Fibroblast of the conjunctiva (primary cell): ENCODE measurements at regions not wholly inside any gene's neighbourhood (a gene's known extent, or its start where the extent isn't known, plus 50 kb on each side); places are given as distances from the start of the nearest gene placed in this dataset.

Source experiments
- DNase-seq: peaks from one replicate; pipeline ENCODE4 v3.0.0-alpha.2; 2010; ENCODE audit warnings: low read depth

DNA sequence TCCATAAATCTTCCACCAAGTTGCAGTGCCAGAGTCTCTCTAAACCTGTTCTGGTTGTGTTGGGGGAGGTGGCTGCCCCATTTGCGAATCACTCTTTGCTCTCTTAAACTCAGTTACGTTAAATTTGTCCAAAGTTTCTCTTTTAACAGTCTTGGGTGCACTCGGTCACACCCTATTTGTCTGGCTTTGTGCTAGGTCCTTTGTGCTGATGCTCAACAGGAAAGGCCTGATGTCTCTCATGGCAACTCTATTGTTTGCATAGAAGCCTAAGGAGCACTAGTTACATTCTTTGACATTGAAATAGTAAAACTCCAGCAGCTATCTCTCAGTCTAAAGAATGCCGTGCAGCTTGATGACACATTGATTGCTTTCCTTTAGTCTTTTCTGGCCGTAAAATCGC is 105.1 kb downstream of the TRMT11 start:
- DNase-seq, result no peak

DNA sequence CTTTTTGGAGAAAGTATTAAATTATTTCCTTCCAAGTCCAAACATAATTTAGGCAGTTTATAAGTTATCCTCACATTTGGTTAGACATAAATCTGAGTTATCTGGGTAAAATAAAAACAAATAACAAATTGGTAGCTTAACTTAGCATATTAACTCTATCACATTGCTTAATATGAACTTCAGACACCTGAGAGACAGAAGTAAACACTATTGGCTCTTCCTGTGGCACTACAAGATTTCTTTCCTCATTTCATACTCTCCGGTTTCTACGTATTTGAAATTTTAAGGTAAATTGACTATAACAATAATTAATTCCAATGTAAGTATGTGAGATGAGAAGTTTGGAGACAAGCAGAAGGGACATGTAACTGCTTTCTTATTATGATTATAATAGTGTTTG is 106.8 kb downstream of the TRMT11 start:
- no peak for DNase-seq

DNA sequence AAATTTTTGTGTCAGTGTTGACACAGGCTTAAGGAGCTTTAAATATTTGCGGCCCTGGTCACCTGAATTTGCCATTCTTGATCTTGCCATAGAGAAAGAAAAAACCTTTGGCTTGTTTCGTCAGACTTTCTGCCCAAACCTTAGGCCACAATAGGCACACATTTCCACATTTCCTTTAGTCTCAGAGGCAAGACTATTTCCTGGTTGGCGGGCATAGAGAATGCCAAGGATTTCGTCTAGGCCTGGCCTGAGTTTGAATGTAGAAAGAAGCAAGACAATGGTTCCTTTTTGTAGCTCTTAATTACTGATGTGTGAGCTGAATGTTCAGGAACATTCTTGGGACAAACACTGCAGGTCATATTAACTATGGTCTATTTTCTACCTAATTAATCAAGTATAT is 108.1 kb downstream of the TRMT11 start:
- DNase-seq, result no peak

DNA sequence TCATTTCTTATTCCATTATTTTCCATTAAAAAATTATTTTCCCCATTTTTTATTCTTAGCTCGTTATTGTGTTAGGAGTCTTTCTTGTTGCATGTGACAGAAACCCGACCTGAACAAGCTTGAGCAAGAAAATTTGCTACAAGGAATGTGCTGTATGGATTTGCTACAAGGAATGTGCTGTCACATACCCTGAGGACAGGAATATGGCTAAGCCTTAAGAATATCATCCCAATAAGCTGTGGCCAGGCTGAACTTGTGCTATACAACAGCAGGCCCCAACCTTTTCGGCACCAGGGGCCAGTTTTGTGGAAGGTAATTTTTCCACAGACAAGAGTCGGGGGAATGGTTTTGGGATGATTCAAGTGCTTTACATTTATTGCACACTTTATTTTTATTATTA is 114.0 kb downstream of the TRMT11 start:
- DNase-seq, result no peak

DNA sequence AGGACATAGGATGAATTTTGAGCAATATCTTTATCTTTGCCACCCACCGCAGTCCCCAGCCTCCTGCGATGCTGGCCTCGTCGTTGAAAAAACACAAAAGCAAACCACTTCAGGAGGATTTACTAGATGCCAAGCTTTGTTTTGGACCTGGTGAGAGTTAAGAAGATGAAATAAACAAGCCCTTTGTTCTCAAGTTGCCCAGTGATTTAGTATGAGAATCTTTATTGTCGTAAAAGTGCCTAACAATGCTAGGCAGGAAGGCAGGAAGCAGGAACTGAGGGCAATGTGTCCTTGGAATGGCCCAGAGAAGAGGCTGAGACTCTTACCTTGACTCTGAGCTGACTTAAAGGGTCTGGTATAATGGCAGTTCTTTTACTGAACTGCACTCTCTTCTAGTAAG is 116.0 kb downstream of the TRMT11 start:
- no peak for DNase-seq

DNA sequence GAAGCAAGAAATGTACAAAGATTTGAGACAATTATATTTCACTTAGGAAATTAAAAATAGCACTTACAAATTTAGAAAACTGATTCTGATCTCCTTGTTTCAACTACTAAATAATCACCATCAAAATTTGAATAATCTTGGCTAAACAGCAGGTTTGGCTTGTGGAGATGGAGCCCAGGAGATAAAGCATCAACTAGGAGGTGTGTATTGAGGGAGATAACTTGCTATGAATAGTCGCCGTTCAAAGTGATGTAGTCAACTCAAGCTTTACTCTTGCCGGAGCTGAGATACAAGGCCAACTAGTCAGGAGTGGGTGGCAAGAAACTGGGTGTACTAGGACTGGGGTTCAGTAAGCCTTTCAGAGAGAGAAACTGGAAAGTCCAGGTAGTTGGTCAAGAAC is 117.7 kb downstream of the TRMT11 start:
- DNase-seq, result no peak

DNA sequence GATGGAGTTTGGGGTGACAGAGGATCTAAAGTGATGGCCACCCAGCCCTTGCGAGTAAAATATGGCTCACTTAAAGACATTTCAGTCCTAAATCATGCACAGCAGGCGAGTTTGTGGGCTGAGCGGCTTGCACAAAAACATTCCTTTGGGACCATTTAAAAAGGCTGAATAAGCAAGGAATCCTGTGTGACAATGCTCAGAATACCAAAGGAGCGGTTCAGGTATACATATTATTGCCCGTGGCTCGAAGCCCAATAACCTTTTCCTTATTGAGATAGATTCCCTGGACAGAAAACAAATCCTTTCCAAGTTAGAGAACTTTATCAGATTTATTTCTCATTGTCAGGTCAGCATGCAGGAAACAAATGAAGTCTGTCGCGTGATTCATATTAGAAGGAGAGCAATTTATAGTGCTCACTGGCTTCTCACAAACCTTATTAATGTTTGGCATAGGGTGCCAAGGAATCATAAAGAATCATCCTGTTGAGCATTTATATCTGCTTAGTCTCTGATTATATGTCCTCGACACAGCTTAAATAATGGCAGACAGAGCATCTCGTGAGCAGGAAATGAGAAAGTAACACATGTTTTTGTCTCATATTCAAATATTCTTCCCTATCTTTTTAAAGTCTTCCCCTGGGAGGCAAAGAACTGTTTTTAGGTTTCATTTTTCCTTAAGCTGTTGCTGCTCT is 121.3 kb downstream of the TRMT11 start:
- DNase-seq, result no peak

DNA sequence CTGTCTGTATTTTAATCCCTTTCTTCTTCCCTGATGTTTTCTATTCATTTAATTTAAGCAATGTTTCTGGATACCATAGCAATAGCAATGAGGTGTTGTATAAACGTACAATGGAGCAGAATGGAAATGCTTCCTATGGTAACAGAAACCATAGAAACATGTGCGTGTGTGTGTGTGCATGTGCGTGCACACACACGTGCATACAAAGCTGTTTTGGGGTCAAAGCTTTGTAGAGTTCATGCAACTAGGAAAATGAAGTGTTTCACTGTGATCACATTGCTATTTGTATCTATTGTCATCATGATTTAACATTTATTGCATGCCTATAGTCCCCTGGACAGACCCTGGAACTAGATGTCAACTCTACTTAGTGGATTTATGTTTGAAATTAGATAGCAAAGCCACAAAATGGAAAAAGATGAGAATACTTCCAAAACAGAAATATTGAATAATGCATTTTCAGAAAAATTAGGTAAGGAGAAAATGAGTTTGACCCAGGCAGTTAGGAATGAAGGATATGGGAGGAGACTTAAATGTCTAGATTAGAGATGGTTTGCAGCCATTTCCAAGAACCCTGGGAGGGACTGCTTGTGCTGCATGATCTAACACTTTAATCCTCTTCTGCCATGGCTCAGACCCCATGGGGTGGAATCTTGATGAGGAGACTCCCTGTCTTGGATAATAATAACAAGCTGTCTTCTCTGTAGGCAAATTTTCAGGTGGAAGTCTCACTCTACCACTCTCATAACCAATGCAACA is 124.4 kb downstream of the TRMT11 start:
- DNase-seq, result no peak

DNA sequence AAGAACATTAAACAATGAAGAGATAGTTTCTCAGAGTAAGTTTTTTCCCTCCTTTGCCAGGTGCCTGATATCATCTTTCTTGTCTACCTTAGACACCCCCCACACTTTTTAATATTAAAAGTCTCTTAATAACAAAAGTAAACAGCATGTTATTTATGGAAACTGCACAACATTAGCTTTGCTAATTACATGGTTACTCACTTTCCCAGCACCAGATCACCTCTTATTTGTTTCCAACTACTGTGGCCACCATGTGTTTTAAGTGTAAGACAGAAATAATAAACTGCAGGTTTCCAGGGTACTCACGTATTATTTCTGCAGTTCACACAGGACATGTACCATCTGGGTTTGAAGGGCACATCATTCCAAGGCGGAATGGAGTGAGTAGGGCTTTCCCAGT is 125.0 kb downstream of the TRMT11 start:
- DNase-seq, result no peak

DNA sequence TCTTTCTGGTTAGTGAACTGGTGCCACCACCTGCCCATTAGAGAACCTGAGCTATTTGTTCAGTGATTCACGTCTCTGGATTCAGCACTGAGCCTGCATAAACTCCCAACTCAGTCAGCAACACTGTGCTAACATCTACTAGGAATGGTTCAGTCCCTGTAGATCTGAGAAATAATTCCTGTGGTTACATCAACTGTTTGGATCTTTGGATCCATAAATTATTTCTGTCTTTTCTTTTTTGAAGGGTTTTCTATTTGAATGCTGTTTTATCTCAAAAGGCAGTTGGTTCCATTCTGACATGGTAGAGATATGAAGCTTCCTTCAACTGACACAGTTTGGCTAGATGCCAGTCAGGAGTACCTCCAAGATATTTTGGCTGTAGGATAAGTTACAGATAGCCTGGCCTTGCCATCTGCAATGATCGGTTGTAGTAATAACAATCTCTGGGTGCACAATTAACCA is 125.9 kb downstream of the TRMT11 start:
- DNase-seq, result no peak

DNA sequence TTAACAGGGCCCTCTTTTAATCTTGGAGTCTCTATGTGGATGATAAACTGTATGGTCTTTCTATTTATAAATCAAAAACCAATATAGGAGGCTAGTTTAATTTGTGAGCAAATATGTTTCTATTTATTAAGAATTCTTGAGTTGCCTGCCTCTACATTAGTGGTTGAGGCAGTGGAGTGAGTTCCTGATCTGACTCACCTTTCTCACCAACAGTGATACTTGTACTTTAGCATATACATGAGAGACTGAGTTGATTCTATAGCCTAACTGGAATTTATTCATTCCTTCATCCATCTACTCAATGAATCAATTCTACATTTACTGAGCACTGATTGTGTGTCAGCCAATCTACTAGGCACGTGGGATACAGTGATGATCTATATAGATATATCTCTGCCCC is 126.9 kb downstream of the TRMT11 start:
- no peak for DNase-seq

DNA sequence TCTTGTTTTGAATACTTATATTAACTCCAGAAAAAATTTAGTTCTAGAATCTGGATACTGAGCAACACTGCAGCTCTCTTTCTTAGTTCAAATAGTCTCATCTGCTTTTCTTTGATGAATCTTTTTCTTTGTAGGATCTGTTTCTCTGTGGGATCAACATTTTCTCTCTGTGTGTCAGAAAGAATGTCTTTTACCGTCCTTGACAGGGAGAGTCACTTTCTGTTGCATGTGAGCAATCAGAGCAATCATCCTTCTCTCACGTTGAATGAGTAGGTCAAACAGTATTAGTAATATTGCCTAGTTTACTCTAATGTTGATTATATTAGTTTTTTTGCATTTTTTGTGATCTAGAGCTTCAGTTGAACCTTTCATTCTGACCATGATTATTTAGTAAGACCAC is 130.9 kb downstream of the TRMT11 start:
- DNase-seq, result no peak

DNA sequence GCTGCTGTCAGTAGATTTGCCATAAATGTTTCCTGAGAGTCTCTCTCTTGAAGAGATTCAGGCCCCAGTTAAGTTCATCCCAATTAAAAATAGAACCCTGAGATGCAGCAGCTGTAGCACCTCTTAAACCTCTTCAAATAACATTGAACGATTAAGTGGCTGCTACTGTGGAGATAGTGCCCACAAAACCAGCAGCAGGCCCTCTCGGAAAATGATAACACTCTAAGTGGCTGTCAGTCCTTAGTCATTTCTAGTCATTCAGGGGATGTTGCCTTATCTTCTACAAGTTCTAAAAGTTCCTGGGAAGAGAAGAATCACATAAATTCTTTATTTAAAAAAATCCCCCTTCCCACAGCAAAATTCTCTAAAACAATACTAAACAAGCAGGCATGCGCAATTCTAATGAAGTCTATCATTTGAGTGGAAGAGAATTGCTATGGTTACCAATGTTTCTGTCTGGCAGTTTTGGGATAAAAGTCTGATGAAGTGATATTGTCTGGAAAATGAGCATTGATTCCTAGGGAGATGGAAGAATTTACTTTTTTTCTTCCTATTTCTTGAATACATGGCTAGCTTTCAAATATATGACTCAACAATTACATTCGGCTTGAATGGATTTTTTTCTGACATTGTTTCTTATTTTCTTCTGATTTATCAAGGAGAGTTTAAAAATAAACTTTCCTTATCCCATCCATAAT is 131.9 kb downstream of the TRMT11 start:
- DNase-seq, result no peak

DNA sequence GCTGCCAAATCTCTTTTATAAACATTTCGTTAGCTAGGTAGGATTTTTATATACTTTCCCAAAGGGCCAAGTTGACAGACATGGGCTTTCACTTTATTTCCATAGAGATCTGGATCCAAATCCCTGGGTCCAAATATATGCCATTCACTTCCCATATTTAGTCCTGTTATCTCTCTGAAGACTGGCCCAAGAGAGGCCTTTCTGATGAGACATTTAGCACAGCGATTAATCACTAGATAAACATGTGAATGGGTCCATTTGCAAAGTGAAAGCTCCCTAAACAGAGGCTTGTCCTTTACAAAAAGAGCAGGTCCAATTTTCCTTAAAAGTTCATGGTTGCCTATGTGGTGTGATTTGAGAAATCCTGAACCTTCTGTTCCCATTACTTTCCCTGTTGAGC is 132.6 kb downstream of the TRMT11 start:
- no peak for DNase-seq

DNA sequence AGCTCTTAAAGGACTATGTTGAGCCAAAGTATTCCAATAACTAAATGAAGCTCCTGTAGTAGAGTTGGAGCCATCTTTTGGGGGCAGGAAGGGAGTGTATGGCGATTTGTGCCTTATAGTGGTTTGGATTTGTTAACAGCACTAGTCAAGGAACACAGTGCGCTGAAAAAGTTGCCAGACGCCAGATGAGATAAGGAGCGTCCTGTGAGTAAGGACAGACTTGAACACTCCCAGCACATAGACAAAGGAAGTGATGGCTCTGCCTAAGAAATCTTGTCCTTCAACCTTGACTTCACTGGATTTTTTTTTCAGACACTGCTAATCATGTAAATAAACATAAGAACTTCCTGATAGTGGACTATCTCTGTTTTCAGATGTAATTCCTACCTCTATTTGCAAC is 136.9 kb downstream of the TRMT11 start:
- DNase-seq, result no peak

DNA sequence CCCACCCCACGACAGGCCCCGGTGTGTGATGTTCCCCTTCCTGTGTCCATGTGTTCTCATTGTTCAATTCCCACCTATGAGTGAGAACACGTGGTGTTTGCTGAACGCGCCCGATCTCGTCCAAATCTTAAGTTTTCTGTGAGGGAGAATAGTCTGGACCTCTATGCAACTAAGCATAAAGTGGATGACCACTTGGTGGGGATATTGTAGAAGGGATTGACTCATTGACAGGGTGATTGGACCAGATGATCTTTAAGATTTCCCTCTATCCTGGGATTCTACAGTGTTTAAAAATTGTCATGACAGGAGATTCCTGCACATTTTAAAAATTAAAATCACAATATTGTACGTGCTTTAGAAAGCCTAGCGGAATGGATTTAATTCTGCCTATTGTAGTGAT is 141.3 kb downstream of the TRMT11 start:
- no peak for DNase-seq

DNA sequence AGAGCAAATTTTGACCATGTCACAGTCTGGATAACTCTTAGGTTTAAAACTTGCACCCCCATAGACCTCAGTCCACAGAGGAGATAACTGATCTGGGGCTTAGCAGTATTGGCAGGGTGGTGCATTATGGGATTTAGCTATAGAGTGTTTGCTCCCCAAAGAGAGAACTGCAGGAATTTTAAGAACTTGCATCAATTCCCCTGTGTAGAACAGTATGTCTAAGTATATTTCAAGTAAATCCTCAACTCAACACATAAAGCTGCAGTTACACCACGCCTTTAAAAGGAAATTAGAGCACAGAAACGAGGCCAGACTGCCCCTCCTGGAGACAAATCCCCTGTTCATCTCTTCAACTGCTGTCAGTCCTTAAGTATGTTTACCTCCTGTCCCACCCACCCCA is 144.9 kb downstream of the TRMT11 start:
- DNase-seq, result no peak

DNA sequence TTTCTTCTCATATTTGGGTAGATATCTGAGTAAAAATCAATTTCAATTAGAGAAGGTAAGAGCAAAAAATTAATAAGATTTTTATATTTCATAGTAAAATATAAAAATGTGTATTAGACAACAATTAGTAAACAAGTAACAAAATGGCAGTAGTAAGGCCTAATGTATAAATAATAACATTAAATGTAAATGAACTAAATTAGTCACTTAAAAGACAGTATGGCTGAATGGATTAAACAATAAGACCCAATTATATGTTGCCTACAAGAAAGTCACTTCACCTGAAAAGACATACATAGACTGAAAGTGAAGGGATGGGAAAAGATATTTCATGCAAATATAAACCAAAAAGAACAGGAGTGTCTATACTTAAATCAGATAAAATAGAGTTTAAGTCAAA is 147.6 kb downstream of the TRMT11 start:
- DNase-seq, result no peak

DNA sequence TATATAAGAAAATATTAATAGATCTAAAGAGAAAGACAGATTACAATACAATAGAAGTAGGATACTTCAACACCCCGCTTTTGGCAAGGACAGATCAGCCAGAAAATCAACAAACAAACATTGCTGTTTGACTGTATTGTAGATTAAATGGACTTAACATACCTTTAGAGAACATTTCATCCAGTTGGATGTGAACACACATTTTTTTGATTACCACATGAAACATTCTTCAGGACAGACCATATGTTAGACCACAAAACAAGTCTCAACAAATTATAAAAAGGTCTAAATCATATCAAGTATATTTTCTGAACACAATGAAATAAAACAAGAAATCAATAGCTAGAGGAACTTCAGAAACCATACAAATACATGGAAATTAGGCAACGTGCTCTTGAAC is 148.2 kb downstream of the TRMT11 start:
- DNase-seq, result peak; percentile 4

DNA sequence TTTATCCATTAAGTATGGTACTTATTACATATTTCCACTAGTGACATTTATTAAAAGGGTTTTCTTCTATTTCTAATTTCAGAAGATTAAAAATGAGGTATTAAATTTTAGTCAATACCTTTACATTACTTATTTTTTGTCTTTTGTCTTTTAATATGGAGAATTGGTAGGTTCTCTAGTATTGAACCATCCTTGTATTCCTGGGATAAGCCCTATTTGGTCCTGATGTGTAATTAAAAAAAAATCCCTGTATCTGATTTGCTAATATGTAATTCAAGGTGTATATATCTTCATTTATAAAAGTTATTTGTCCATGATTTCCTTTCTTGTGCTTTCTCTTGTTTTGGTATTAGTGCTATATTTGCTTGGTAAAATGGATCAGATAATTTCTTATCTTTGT is 153.7 kb downstream of the TRMT11 start:
- no peak for DNase-seq

DNA sequence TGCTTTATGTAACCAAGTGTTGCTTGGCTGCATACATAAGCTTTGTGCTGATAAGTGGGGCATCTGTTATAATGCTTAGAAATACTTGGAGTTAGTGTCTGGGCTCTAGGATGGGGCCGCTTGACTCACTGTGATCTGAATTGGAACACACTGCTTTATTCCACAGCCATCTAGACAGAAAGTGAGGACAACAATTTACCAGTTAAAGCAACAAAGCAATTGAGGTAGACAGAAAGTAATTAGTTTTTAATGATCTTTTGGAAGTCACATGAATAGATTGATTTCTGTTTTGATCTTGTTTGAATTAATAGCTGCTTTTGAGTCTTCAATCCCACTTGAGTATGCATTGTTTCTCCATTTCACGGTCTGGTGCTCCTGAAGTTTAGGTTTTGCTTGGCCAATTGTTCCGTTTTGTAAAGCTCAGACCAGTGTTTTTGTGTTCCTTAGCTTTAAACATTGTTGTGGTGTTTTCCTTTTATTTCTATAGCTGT is 157.5 kb downstream of the TRMT11 start:
- no peak for DNase-seq

DNA sequence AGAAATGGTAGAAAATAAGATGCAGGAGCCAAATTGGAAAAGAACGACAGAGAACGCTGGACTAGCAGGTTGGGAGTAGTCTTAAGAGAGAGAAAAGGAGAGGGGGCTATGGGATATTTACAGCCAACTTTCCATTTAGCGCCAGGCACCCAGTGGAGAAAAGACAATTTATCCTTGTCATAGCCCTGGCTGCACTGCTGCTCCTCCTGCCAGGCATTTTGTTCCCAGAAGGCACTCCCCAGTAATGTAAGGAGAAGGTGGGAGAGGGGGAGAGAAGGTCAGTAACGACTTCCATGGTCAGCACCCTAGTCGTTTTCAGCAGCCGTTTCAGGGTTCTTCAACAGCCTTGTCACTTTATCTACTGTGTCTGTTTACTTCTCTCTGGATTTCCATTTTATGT is 159.0 kb downstream of the TRMT11 start:
- DNase-seq, result no peak

DNA sequence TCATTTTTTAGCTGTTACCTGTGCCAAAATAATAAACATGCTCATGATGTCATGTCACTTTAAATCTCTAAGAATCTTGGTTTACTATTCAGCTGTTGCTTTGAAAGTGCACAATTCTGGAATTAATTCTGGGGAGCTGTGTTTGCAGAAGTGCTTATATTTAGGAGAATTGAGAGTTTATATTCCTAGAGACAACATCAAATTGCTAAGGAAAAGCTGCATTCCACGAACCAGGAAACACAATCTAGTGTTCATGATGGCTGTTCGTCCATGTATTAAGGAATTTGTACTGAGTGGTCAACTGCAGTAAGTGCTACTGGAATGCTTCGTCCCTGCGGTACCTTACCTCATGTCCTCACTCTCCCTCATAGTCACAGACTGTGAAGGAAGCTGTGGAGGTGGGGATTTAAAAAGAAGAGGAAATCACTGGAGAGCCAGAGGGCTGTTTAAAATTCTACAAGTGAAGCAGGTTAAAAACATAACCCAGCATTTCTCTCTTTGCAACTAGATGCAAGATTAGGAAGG is 161.0 kb downstream of the TRMT11 start:
- no peak for DNase-seq
